DOHH2 (cell line): ENCODE measurements at regions not wholly inside any gene's neighbourhood (a gene's known extent, or its start where the extent isn't known, plus 50 kb on each side); places are given as distances from the start of the nearest gene placed in this dataset.

Experiments
- EZH2phosphoT487 ChIP-seq: fragments of 200-600 bp; sonication (generic); IDR thresholded peaks from 2 replicates; pipeline ENCODE4 v1.6.1; 2017; ENCODE audit warnings: borderline replicate concordance, mild to moderate bottlenecking, antibody characterized with exemption, low read length, moderate library complexity, mixed read lengths
- TF ChIP-seq, protein P1 (sequence below): fragments of 200-600 bp; sonication (generic); IDR thresholded peaks from one replicate; pipeline ENCODE4 v1.5.1; 2014; ENCODE audit warnings: antibody characterized with exemption, mild to moderate bottlenecking, low read depth, low read length; ENCODE audit not compliant: poor library complexity, severe bottlenecking

DNA sequence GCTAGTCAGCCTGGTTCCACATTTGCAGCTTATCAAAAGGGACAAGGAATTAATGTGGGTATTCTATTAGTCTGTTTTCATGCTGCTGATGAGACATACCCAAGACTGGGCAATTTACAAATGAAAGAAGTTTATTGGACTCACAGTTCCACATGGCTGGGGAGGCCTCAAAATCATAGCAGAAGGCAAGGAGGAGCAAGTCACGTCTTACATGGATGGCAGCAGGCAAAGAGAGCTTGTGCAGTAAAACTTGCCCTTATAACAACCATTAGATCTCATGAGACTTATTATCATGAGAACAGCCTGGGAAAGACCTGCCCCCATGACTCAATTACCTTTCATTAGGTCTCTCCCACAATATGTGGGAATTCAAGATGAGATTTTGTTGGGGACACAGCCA is 689.1 kb upstream of the MARCKS start:
- TF ChIP-seq, protein P1, sequence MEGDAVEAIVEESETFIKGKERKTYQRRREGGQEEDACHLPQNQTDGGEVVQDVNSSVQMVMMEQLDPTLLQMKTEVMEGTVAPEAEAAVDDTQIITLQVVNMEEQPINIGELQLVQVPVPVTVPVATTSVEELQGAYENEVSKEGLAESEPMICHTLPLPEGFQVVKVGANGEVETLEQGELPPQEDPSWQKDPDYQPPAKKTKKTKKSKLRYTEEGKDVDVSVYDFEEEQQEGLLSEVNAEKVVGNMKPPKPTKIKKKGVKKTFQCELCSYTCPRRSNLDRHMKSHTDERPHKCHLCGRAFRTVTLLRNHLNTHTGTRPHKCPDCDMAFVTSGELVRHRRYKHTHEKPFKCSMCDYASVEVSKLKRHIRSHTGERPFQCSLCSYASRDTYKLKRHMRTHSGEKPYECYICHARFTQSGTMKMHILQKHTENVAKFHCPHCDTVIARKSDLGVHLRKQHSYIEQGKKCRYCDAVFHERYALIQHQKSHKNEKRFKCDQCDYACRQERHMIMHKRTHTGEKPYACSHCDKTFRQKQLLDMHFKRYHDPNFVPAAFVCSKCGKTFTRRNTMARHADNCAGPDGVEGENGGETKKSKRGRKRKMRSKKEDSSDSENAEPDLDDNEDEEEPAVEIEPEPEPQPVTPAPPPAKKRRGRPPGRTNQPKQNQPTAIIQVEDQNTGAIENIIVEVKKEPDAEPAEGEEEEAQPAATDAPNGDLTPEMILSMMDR: no peak
- no peak for TF ChIP-seq EZH2phosphoT487
